ENCODE measurements at regions not wholly inside any gene's neighbourhood (a gene's known extent, or its start where the extent isn't known, plus 50 kb on each side); places are given as distances from the start of the nearest gene placed in this dataset.
A peak's percentile ranks its signal among the peaks of the same experiment; 100 is the strongest.

- WGBS, result 8% methylated on average over 7 of the region's 7 CpGs
- H3K4me1 ChIP-seq (ENCODE audit: control insufficient read depth in 2 of 2, insufficient read depth in 2 of 2, low read length in 2 of 2), result peaks cover 9 to 14% of the 10 kb centered on the region in 2 donors
- H3K4me3 ChIP-seq (ENCODE audit: low read length in 2 of 2), result peak overlapping the region; percentile 53 to 80
- no peak for DNase-seq (ENCODE audit: low read depth in 6 of 9, low spot score in 9 of 9)
- H3K27me3 ChIP-seq (ENCODE audit: control insufficient read depth in 2 of 2, insufficient read depth in 1 of 2, low read length in 1 of 2), result no peaks in the 10 kb centered on the region
- H3K27ac ChIP-seq (ENCODE audit: low read depth in 1 of 2, low read length in 1 of 2), result peak overlapping the region; percentile 99 to 100
- no peaks in the 10 kb centered on the region for H3K9me3 ChIP-seq (ENCODE audit: control insufficient read depth in 2 of 2, insufficient read depth in 1 of 2, low read length in 1 of 2)
- H3K36me3 ChIP-seq (ENCODE audit: control insufficient read depth in 2 of 2, insufficient read depth in 2 of 2, low read length in 1 of 2), result no peaks in the 10 kb centered on the region
These were observed 257.5 kb upstream of the STARD13 start for GRCh38 chr13:33543089-33543459.

- 86% methylated on average over 3 of the region's 3 CpGs for WGBS
- Histone ChIP-seq H3K36me3 (ENCODE audit: control insufficient read depth in 2 of 2, insufficient read depth in 2 of 2, low read length in 1 of 2) (no peaks in the 10 kb centered on the region), H3K9me3 (ENCODE audit: control insufficient read depth in 2 of 2, insufficient read depth in 1 of 2, low read length in 1 of 2) (no peaks in the 10 kb centered on the region), H3K27ac (ENCODE audit: low read depth in 1 of 2, low read length in 1 of 2) (peak overlapping the region; percentile 86 to 99), H3K4me3 (ENCODE audit: low read length in 2 of 2) (peak overlapping the region; percentile 53 to 80), H3K4me1 (ENCODE audit: control insufficient read depth in 2 of 2, insufficient read depth in 2 of 2, low read length in 2 of 2) (peaks cover 9 to 14% of the 10 kb centered on the region in 2 donors), H3K27me3 (ENCODE audit: control insufficient read depth in 2 of 2, insufficient read depth in 1 of 2, low read length in 1 of 2) (no peaks in the 10 kb centered on the region)
- peak in 8 of 9 donors; percentile 4 to 53 (median 16) for DNase-seq (ENCODE audit: low read depth in 6 of 9, low spot score in 9 of 9)
These were observed 258.2 kb upstream of the STARD13 start for GRCh38 chr13:33543631-33544265.

GRCh38 chr13:33544308-33544707 lies 258.8 kb upstream of the STARD13 start:
- H3K36me3 ChIP-seq (ENCODE audit: control insufficient read depth in 2 of 2, insufficient read depth in 2 of 2, low read length in 1 of 2), result no peaks in the 10 kb centered on the region
- 89% methylated on average over 3 of the region's 3 CpGs for WGBS
- H3K4me3 ChIP-seq (ENCODE audit: low read length in 2 of 2), result no peak overlapping the region
- H3K27ac ChIP-seq (ENCODE audit: low read depth in 1 of 2, low read length in 1 of 2), result peak overlapping the region in 1 of 2 donors; percentile 99
- DNase-seq (ENCODE audit: low read depth in 6 of 9, low spot score in 9 of 9), result no peak
- no peaks in the 10 kb centered on the region for H3K9me3 ChIP-seq (ENCODE audit: control insufficient read depth in 2 of 2, insufficient read depth in 1 of 2, low read length in 1 of 2)
- H3K27me3 ChIP-seq (ENCODE audit: control insufficient read depth in 2 of 2, insufficient read depth in 1 of 2, low read length in 1 of 2), result no peaks in the 10 kb centered on the region
- peaks cover 9 to 14% of the 10 kb centered on the region in 2 donors for H3K4me1 ChIP-seq (ENCODE audit: control insufficient read depth in 2 of 2, insufficient read depth in 2 of 2, low read length in 2 of 2)

GRCh38 chr13:33545492-33545891 lies 259.9 kb upstream of the STARD13 start:
- Histone ChIP-seq H3K27ac (ENCODE audit: low read depth in 1 of 2, low read length in 1 of 2) (no peak overlapping the region), H3K9me3 (ENCODE audit: control insufficient read depth in 2 of 2, insufficient read depth in 1 of 2, low read length in 1 of 2) (no peaks in the 10 kb centered on the region)
- 98% methylated on average over 3 of the region's 3 CpGs for WGBS

GRCh38 chr13:33547035-33547434 lies 261.5 kb upstream of the STARD13 start:
- no peak overlapping the region for H3K27ac ChIP-seq (ENCODE audit: low read depth in 1 of 2, low read length in 1 of 2)
- H3K9me3 ChIP-seq (ENCODE audit: control insufficient read depth in 2 of 2, insufficient read depth in 1 of 2, low read length in 1 of 2), result no peaks in the 10 kb centered on the region
- no peak overlapping the region for H3K4me3 ChIP-seq (ENCODE audit: low read length in 2 of 2)
- 90% methylated on average over 1 of the region's 1 CpG for WGBS
- H3K4me1 ChIP-seq (ENCODE audit: control insufficient read depth in 2 of 2, insufficient read depth in 2 of 2, low read length in 2 of 2), result peaks cover 4 to 7% of the 10 kb centered on the region in 2 donors
- H3K36me3 ChIP-seq (ENCODE audit: control insufficient read depth in 2 of 2, insufficient read depth in 2 of 2, low read length in 1 of 2), result no peaks in the 10 kb centered on the region
- no peaks in the 10 kb centered on the region for H3K27me3 ChIP-seq (ENCODE audit: control insufficient read depth in 2 of 2, insufficient read depth in 1 of 2, low read length in 1 of 2)
- DNase-seq (ENCODE audit: low read depth in 6 of 9, low spot score in 9 of 9), result no peak

More at GRCh38 chr13:33545492-33545891, 259.9 kb upstream of the STARD13 start:
- DNase-seq (ENCODE audit: low read depth in 6 of 9, low spot score in 9 of 9), result no peak
- Histone ChIP-seq H3K36me3 (ENCODE audit: control insufficient read depth in 2 of 2, insufficient read depth in 2 of 2, low read length in 1 of 2) (no peaks in the 10 kb centered on the region), H3K4me1 (ENCODE audit: control insufficient read depth in 2 of 2, insufficient read depth in 2 of 2, low read length in 2 of 2) (peaks cover 9 to 14% of the 10 kb centered on the region in 2 donors), H3K27me3 (ENCODE audit: control insufficient read depth in 2 of 2, insufficient read depth in 1 of 2, low read length in 1 of 2) (no peaks in the 10 kb centered on the region), H3K4me3 (ENCODE audit: low read length in 2 of 2) (no peak overlapping the region)

GRCh38 chr13:33548069-33548468 lies 262.5 kb upstream of the STARD13 start:
- Histone ChIP-seq H3K27me3 (ENCODE audit: control insufficient read depth in 2 of 2, insufficient read depth in 1 of 2, low read length in 1 of 2) (no peaks in the 10 kb centered on the region), H3K4me3 (ENCODE audit: low read length in 2 of 2) (no peak overlapping the region), H3K36me3 (ENCODE audit: control insufficient read depth in 2 of 2, insufficient read depth in 2 of 2, low read length in 1 of 2) (no peaks in the 10 kb centered on the region), H3K4me1 (ENCODE audit: control insufficient read depth in 2 of 2, insufficient read depth in 2 of 2, low read length in 2 of 2) (peaks cover 4 to 7% of the 10 kb centered on the region in 2 donors), H3K9me3 (ENCODE audit: control insufficient read depth in 2 of 2, insufficient read depth in 1 of 2, low read length in 1 of 2) (no peaks in the 10 kb centered on the region), H3K27ac (ENCODE audit: low read depth in 1 of 2, low read length in 1 of 2) (no peak overlapping the region)
- DNase-seq (ENCODE audit: low read depth in 6 of 9, low spot score in 9 of 9), result no peak

GRCh38 chr13:33550276-33550675 lies 264.7 kb upstream of the STARD13 start:
- no peak overlapping the region for H3K27ac ChIP-seq (ENCODE audit: low read depth in 1 of 2, low read length in 1 of 2)
- no peak overlapping the region for H3K4me3 ChIP-seq (ENCODE audit: low read length in 2 of 2)
- 94% methylated on average over 3 of the region's 3 CpGs for WGBS
- no peaks in the 10 kb centered on the region for H3K9me3 ChIP-seq (ENCODE audit: control insufficient read depth in 2 of 2, insufficient read depth in 1 of 2, low read length in 1 of 2)
- no peaks in the 10 kb centered on the region for H3K36me3 ChIP-seq (ENCODE audit: control insufficient read depth in 2 of 2, insufficient read depth in 2 of 2, low read length in 1 of 2)
- DNase-seq (ENCODE audit: low read depth in 6 of 9, low spot score in 9 of 9), result no peak
- no peaks in the 10 kb centered on the region for H3K4me1 ChIP-seq (ENCODE audit: control insufficient read depth in 2 of 2, insufficient read depth in 2 of 2, low read length in 2 of 2)
- H3K27me3 ChIP-seq (ENCODE audit: control insufficient read depth in 2 of 2, insufficient read depth in 1 of 2, low read length in 1 of 2), result no peaks in the 10 kb centered on the region

- WGBS, result 98% methylated on average over 2 of the region's 2 CpGs
- H3K27me3 ChIP-seq (ENCODE audit: control insufficient read depth in 2 of 2, insufficient read depth in 1 of 2, low read length in 1 of 2), result no peaks in the 10 kb centered on the region
- H3K4me1 ChIP-seq (ENCODE audit: control insufficient read depth in 2 of 2, insufficient read depth in 2 of 2, low read length in 2 of 2), result no peaks in the 10 kb centered on the region
- H3K36me3 ChIP-seq (ENCODE audit: control insufficient read depth in 2 of 2, insufficient read depth in 2 of 2, low read length in 1 of 2), result no peaks in the 10 kb centered on the region
- no peak overlapping the region for H3K4me3 ChIP-seq (ENCODE audit: low read length in 2 of 2)
- no peak for DNase-seq (ENCODE audit: low read depth in 6 of 9, low spot score in 9 of 9)
- H3K27ac ChIP-seq (ENCODE audit: low read depth in 1 of 2, low read length in 1 of 2), result no peak overlapping the region
- no peaks in the 10 kb centered on the region for H3K9me3 ChIP-seq (ENCODE audit: control insufficient read depth in 2 of 2, insufficient read depth in 1 of 2, low read length in 1 of 2)
These were observed 265.3 kb upstream of the STARD13 start for GRCh38 chr13:33550885-33551284.

GRCh38 chr13:33554919-33555791 lies 262.8 kb upstream of the RFC3 start:
- Histone ChIP-seq H3K4me1 (ENCODE audit: control insufficient read depth in 2 of 2, insufficient read depth in 2 of 2, low read length in 2 of 2) (no peaks in the 10 kb centered on the region), H3K27ac (ENCODE audit: low read depth in 1 of 2, low read length in 1 of 2) (no peak overlapping the region), H3K4me3 (ENCODE audit: low read length in 2 of 2) (no peak overlapping the region), H3K36me3 (ENCODE audit: control insufficient read depth in 2 of 2, insufficient read depth in 2 of 2, low read length in 1 of 2) (no peaks in the 10 kb centered on the region), H3K9me3 (ENCODE audit: control insufficient read depth in 2 of 2, insufficient read depth in 1 of 2, low read length in 1 of 2) (no peaks in the 10 kb centered on the region), H3K27me3 (ENCODE audit: control insufficient read depth in 2 of 2, insufficient read depth in 1 of 2, low read length in 1 of 2) (no peaks in the 10 kb centered on the region)
- DNase-seq (ENCODE audit: low read depth in 6 of 9, low spot score in 9 of 9), result no peak
- WGBS, result 92% methylated on average over 3 of the region's 3 CpGs

Data from thymus (tissue), 11 donors.